Loucy (cell line): ENCODE measurements at regions not wholly inside any gene's neighbourhood (a gene's known extent, or its start where the extent isn't known, plus 50 kb on each side); places are given as distances from the start of the nearest gene placed in this dataset.
"Not testable (repeated sequence)": the region's sequence is repeated elsewhere in the genome, so short reads cannot be mapped to it uniquely, and the experiment has no call there.

ENCODE experiments used
- H2AFZ ChIP-seq: fragments of 200-600 bp; sonication (generic); 2 replicates; pipeline ENCODE4 v1.6.0; 2016; ENCODE audit warnings: antibody characterized with exemption, mild to moderate bottlenecking, low read length, moderate library complexity
- H3F3A ChIP-seq: fragments of 200-600 bp; 2 replicates; pipeline ENCODE4 v1.6.0; 2016; ENCODE audit warnings: antibody characterized with exemption, low read depth, mild to moderate bottlenecking
- H3K27me3 ChIP-seq: fragments of 200-600 bp; sonication (generic); 2 replicates; pipeline ENCODE4 v1.6.1; 2014; ENCODE audit warnings: low read length, mild to moderate bottlenecking; ENCODE audit not compliant: insufficient read depth, poor library complexity, severe bottlenecking
- H3K36me3 ChIP-seq: fragments of 200-600 bp; sonication (generic); 2 replicates; pipeline ENCODE4 v1.6.1; 2016; ENCODE audit warnings: low read length; ENCODE audit not compliant: insufficient read depth
- H3K4me1 ChIP-seq: fragments of 200-600 bp; sonication (generic); 2 replicates; pipeline ENCODE4 v1.5.1; 2014; ENCODE audit warnings: low read length, mild to moderate bottlenecking; ENCODE audit not compliant: insufficient read depth, poor library complexity, severe bottlenecking
- H3K4me2 ChIP-seq: fragments of 200-600 bp; sonication (generic); 2 replicates; pipeline ENCODE4 v1.6.0; 2014; ENCODE audit warnings: antibody characterized with exemption, low read length, low read depth, mild to moderate bottlenecking; ENCODE audit not compliant: poor library complexity, severe bottlenecking
- H3K4me3 ChIP-seq: fragments of 200-600 bp; sonication (generic); 2 replicates; pipeline ENCODE4 v1.5.1; 2014; ENCODE audit warnings: low read length, mild to moderate bottlenecking, mixed read lengths; ENCODE audit not compliant: poor library complexity, severe bottlenecking
- H3K79me2 ChIP-seq: fragments of 200-600 bp; sonication (generic); 2 replicates; pipeline ENCODE4 v1.6.1; 2014; ENCODE audit warnings: low read length; ENCODE audit not compliant: insufficient read depth
- H3K9ac ChIP-seq: fragments of 200-600 bp; sonication (generic); 2 replicates; pipeline ENCODE4 v1.6.0; 2014; ENCODE audit warnings: mild to moderate bottlenecking, low read depth, low read length, moderate library complexity; ENCODE audit not compliant: poor library complexity, severe bottlenecking
- H3K9me2 ChIP-seq: fragments of 200-600 bp; sonication (generic); replicated peaks from 2 replicates; pipeline ENCODE4 v1.6.1; 2016; ENCODE audit warnings: low read depth, low read length, mixed read lengths
- H3K9me3 ChIP-seq: fragments of 200-600 bp; sonication (generic); 2 replicates; pipeline ENCODE4 v1.6.1; 2014; ENCODE audit warnings: mild to moderate bottlenecking, antibody characterized with exemption, low read length, low read depth; ENCODE audit not compliant: insufficient read depth
- H4K20me1 ChIP-seq: fragments of 200-600 bp; sonication (generic); 2 replicates; pipeline ENCODE4 v1.6.0; 2014; ENCODE audit warnings: antibody characterized with exemption, low read length, mild to moderate bottlenecking; ENCODE audit not compliant: insufficient read depth, poor library complexity, severe bottlenecking
- CTCF ChIP-seq: fragments of 200-600 bp; sonication (generic); conservative IDR thresholded peaks from 2 replicates; pipeline ENCODE4 v1.5.1; 2014; ENCODE audit warnings: mild to moderate bottlenecking, antibody characterized with exemption, low read length
- EZH2phosphoT487 ChIP-seq: fragments of 200-600 bp; IDR thresholded peaks from 2 replicates; pipeline ENCODE4 v1.6.1; 2018; ENCODE audit warnings: antibody characterized with exemption, mild to moderate bottlenecking, moderate library complexity, borderline replicate concordance

GRCh38 chr12:39699079-39699478 is 79.5 kb upstream of the ABCD2 start:
- H3K9ac ChIP-seq, H3K27me3 ChIP-seq, H3K4me1 ChIP-seq: not testable (repeated sequence)

DNA sequence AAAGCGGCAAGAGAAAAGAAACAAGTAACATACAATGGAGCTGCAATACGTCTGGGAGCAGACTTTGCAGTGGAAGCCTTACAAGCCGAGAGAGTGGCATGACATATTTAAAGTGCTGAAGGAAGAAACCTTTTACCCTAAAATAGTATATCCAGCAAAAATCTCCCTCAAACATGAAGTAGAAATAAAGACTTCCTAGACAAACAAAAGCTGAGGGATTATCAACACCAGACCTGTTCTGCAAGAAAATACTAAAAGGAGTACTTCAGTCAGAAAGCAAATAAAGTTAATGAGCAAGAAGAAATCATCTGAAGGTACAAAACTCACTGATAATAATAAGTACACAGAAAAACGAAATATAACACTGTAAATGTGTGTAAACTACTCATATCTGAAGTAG is 77.5 kb upstream of the ABCD2 start:
- 0 out of 2 replicates have a peak, but pooled peaks cover 2% of the 10 kb centered on the region for H3K9me3 ChIP-seq
- H3K36me3 ChIP-seq, result no peaks in the 10 kb centered on the region
- no peaks in the 10 kb centered on the region for H3K27me3 ChIP-seq
- no peak overlapping the region for H3K4me3 ChIP-seq
- no peak overlapping the region for H3K4me2 ChIP-seq
- TF ChIP-seq CTCF (no peak), EZH2phosphoT487 (no peak)
- no peaks in the 10 kb centered on the region for H3K4me1 ChIP-seq
- H3F3A ChIP-seq, result no peaks in the 10 kb centered on the region
- H3K9ac ChIP-seq, result no peak overlapping the region
- H3K79me2 ChIP-seq, result no peaks in the 10 kb centered on the region
- H3K9me2 ChIP-seq, result no peaks in the 10 kb centered on the region
- H4K20me1 ChIP-seq, result no peaks in the 10 kb centered on the region
- H2AFZ ChIP-seq, result no peak overlapping the region

More at GRCh38 chr12:39699079-39699478, 79.5 kb upstream of the ABCD2 start:
- H3K9me3 ChIP-seq, H2AFZ ChIP-seq, H3K4me2 ChIP-seq, H3K4me3 ChIP-seq, H3K36me3 ChIP-seq, H3K9me2 ChIP-seq, H4K20me1 ChIP-seq, H3F3A ChIP-seq, H3K79me2 ChIP-seq: not testable (repeated sequence)

- Histone ChIP-seq H3K9me3 (no peaks in the 10 kb centered on the region), H3K9ac (no peak overlapping the region), H3K79me2 (no peaks in the 10 kb centered on the region), H3K27me3 (no peaks in the 10 kb centered on the region), H3K36me3 (no peaks in the 10 kb centered on the region), H3K4me3 (no peak overlapping the region), H4K20me1 (no peaks in the 10 kb centered on the region), H3K4me1 (no peaks in the 10 kb centered on the region), H3K9me2 (no peaks in the 10 kb centered on the region), H3F3A (no peaks in the 10 kb centered on the region), H2AFZ (no peak overlapping the region), H3K4me2 (no peak overlapping the region)
- peak; percentile 60 for TF ChIP-seq CTCF
- no peak for TF ChIP-seq EZH2phosphoT487
Measured at GRCh38 chr12:39692258-39692853, 72.8 kb upstream of the ABCD2 start.
